ENCODE measurements at regions not wholly inside any gene's neighbourhood (a gene's known extent, or its start where the extent isn't known, plus 50 kb on each side); places are given as distances from the start of the nearest gene placed in this dataset.

- Histone ChIP-seq H3K4me1 (no peaks in the 10 kb centered on the region), H3K36me3 (no peaks in the 10 kb centered on the region), H3K9ac (no peak overlapping the region), H3K4me3 (no peak overlapping the region), H3K27me3 (no peaks in the 10 kb centered on the region), H3K9me3 (no peaks in the 10 kb centered on the region), H3K27ac (no peak overlapping the region), H3K4me2 (no peak overlapping the region), H4K20me1 (no peaks in the 10 kb centered on the region)
- TF ChIP-seq Cebpa-rat (IDR thresholded peaks at IDR 0.05), result no peak
These were observed 167.5 kb downstream of the SLC6A15 start for GRCh38 chr12:84745127-84745526.

GRCh38 chr12:84741692-84742091 lies 170.9 kb downstream of the SLC6A15 start:
- H3K4me1 ChIP-seq, result no peaks in the 10 kb centered on the region
- no peaks in the 10 kb centered on the region for H3K9me3 ChIP-seq
- no peaks in the 10 kb centered on the region for H3K27me3 ChIP-seq
- no peak overlapping the region for H3K9ac ChIP-seq
- no peak overlapping the region for H3K27ac ChIP-seq
- no peak for TF ChIP-seq Cebpa-rat (IDR thresholded peaks at IDR 0.05)
- no peak overlapping the region for H3K4me2 ChIP-seq
- no peaks in the 10 kb centered on the region for H3K36me3 ChIP-seq
- H3K4me3 ChIP-seq, result no peak overlapping the region
- no peaks in the 10 kb centered on the region for H4K20me1 ChIP-seq

- Histone ChIP-seq H3K27ac (no peak overlapping the region), H3K27me3 (no peaks in the 10 kb centered on the region), H3K9ac (no peak overlapping the region), H3K4me1 (no peaks in the 10 kb centered on the region), H3K4me2 (no peak overlapping the region), H4K20me1 (no peaks in the 10 kb centered on the region), H3K36me3 (no peaks in the 10 kb centered on the region), H3K9me3 (no peaks in the 10 kb centered on the region), H3K4me3 (no peak overlapping the region)
- TF ChIP-seq Cebpa-rat (IDR thresholded peaks at IDR 0.05), result no peak
These were observed 171.6 kb downstream of the SLC6A15 start for GRCh38 chr12:84741031-84741430.

- Histone ChIP-seq H3K27me3 (no peaks in the 10 kb centered on the region), H3K27ac (no peak overlapping the region), H3K36me3 (no peaks in the 10 kb centered on the region), H3K4me1 (no peaks in the 10 kb centered on the region), H3K4me2 (no peak overlapping the region), H4K20me1 (no peaks in the 10 kb centered on the region), H3K9me3 (no peaks in the 10 kb centered on the region), H3K9ac (no peak overlapping the region), H3K4me3 (no peak overlapping the region)
- no peak for TF ChIP-seq Cebpa-rat (IDR thresholded peaks at IDR 0.05)
These were observed 172.0 kb downstream of the SLC6A15 start for GRCh38 chr12:84740602-84741001.

- H3K27ac ChIP-seq, result no peak overlapping the region
- no peaks in the 10 kb centered on the region for H3K4me1 ChIP-seq
- no peaks in the 10 kb centered on the region for H4K20me1 ChIP-seq
- H3K9me3 ChIP-seq, result no peaks in the 10 kb centered on the region
- H3K4me2 ChIP-seq, result no peak overlapping the region
- H3K4me3 ChIP-seq, result no peak overlapping the region
- H3K27me3 ChIP-seq, result no peaks in the 10 kb centered on the region
- no peak for TF ChIP-seq Cebpa-rat (IDR thresholded peaks at IDR 0.05)
- no peak overlapping the region for H3K9ac ChIP-seq
- no peaks in the 10 kb centered on the region for H3K36me3 ChIP-seq
These were observed 174.1 kb downstream of the SLC6A15 start for GRCh38 chr12:84738481-84738972.

GRCh38 chr12:84732828-84733340 lies 179.7 kb downstream of the SLC6A15 start:
- no peak for TF ChIP-seq Cebpa-rat (IDR thresholded peaks at IDR 0.05)
- no peaks in the 10 kb centered on the region for H3K27me3 ChIP-seq
- no peak overlapping the region for H3K9ac ChIP-seq
- no peak overlapping the region for H3K4me2 ChIP-seq
- H3K36me3 ChIP-seq, result no peaks in the 10 kb centered on the region
- H3K9me3 ChIP-seq, result no peaks in the 10 kb centered on the region
- H3K4me3 ChIP-seq, result no peak overlapping the region
- no peak overlapping the region for H3K27ac ChIP-seq
- no peaks in the 10 kb centered on the region for H3K4me1 ChIP-seq
- no peaks in the 10 kb centered on the region for H4K20me1 ChIP-seq

- H3K27ac ChIP-seq, result no peak overlapping the region
- H3K9me3 ChIP-seq, result no peaks in the 10 kb centered on the region
- no peaks in the 10 kb centered on the region for H4K20me1 ChIP-seq
- H3K4me1 ChIP-seq, result no peaks in the 10 kb centered on the region
- no peak overlapping the region for H3K4me3 ChIP-seq
- no peak for TF ChIP-seq Cebpa-rat (IDR thresholded peaks at IDR 0.05)
- H3K4me2 ChIP-seq, result no peak overlapping the region
- no peak overlapping the region for H3K9ac ChIP-seq
- no peaks in the 10 kb centered on the region for H3K36me3 ChIP-seq
- H3K27me3 ChIP-seq, result no peaks in the 10 kb centered on the region
These were observed 181.9 kb downstream of the SLC6A15 start for GRCh38 chr12:84730561-84731162.

- no peak overlapping the region for H3K4me2 ChIP-seq
- H3K4me1 ChIP-seq, result no peaks in the 10 kb centered on the region
- no peak overlapping the region for H3K4me3 ChIP-seq
- H4K20me1 ChIP-seq, result no peaks in the 10 kb centered on the region
- H3K36me3 ChIP-seq, result no peaks in the 10 kb centered on the region
- no peak for TF ChIP-seq Cebpa-rat (IDR thresholded peaks at IDR 0.05)
- H3K9me3 ChIP-seq, result no peaks in the 10 kb centered on the region
- H3K9ac ChIP-seq, result no peak overlapping the region
- H3K27me3 ChIP-seq, result no peaks in the 10 kb centered on the region
- H3K27ac ChIP-seq, result no peak overlapping the region
These were observed 184.6 kb downstream of the SLC6A15 start for GRCh38 chr12:84727961-84728360.

GRCh38 chr12:84726780-84727179 lies 185.8 kb downstream of the SLC6A15 start:
- Histone ChIP-seq H3K27ac (no peak overlapping the region), H4K20me1 (no peaks in the 10 kb centered on the region), H3K4me1 (no peaks in the 10 kb centered on the region), H3K36me3 (no peaks in the 10 kb centered on the region), H3K9me3 (no peaks in the 10 kb centered on the region), H3K4me2 (no peak overlapping the region), H3K4me3 (no peak overlapping the region), H3K27me3 (no peaks in the 10 kb centered on the region), H3K9ac (no peak overlapping the region)
- no peak for TF ChIP-seq Cebpa-rat (IDR thresholded peaks at IDR 0.05)

GRCh38 chr12:84723988-84724387 lies 188.6 kb downstream of the SLC6A15 start:
- TF ChIP-seq Cebpa-rat (IDR thresholded peaks at IDR 0.05), result no peak
- H4K20me1 ChIP-seq, result no peaks in the 10 kb centered on the region
- no peak overlapping the region for H3K27ac ChIP-seq
- H3K27me3 ChIP-seq, result no peaks in the 10 kb centered on the region
- no peak overlapping the region for H3K4me3 ChIP-seq
- H3K36me3 ChIP-seq, result no peaks in the 10 kb centered on the region
- no peak overlapping the region for H3K4me2 ChIP-seq
- H3K9ac ChIP-seq, result no peak overlapping the region
- no peaks in the 10 kb centered on the region for H3K4me1 ChIP-seq
- H3K9me3 ChIP-seq, result no peaks in the 10 kb centered on the region

GRCh38 chr12:84719997-84720396 lies 192.6 kb downstream of the SLC6A15 start:
- Histone ChIP-seq H3K9me3 (no peaks in the 10 kb centered on the region), H3K4me3 (no peak overlapping the region), H3K4me1 (no peaks in the 10 kb centered on the region), H3K27ac (no peak overlapping the region), H3K36me3 (no peaks in the 10 kb centered on the region), H3K27me3 (no peaks in the 10 kb centered on the region), H3K4me2 (no peak overlapping the region), H4K20me1 (no peaks in the 10 kb centered on the region), H3K9ac (no peak overlapping the region)
- TF ChIP-seq Cebpa-rat (IDR thresholded peaks at IDR 0.05), result no peak
